ENCODE measurements at regions not wholly inside any gene's neighbourhood (a gene's known extent, or its start where the extent isn't known, plus 50 kb on each side); places are given as distances from the start of the nearest gene placed in this dataset.
"Not testable (repeated sequence)": the region's sequence is repeated elsewhere in the genome, so short reads cannot be mapped to it uniquely, and the experiment has no call there.

DNA sequence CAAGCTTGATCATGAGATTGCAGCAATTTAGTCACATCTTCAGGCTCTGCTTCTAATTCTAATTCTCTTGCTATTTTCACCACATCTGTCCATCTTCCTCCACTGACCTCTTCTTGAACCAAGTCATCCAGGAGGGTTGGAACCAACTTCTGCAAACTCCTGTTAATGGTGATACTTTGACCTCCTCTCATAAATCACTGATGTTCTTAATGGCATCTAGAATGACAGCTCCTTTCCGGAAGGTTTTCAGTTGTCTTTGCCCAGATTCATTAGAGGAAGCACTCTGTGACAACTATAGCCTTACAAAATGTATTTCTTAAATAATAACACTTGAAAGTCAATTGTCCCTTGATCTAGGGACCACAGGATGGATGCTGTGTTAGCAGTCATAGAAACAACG, 136.2 kb downstream of the IGLL1 start:
- not testable (repeated sequence) for DNase-seq (ENCODE audit: extremely low read depth, low read depth, low spot score)

DNA sequence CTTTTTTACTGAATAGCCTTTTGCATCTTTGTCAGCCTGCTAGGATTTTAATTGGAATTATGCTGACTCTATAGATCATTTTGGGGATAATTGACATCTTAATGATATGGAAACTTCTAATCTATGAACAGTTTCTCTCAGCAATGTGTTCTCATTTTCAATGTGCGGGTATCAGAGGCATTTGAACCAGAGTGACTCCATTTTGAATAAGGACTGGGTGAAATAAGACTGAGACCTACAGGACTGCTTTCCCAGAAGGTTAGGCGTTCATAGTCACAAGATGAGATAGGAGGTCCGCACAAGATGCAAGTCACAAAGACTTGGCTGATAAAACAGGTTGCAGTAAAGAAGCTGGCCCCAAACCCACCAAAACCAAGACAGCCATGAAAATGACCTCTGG, 140.5 kb downstream of the IGLL1 start:
- DNase-seq (ENCODE audit: extremely low read depth, low read depth, low spot score): not testable (repeated sequence)

DNA sequence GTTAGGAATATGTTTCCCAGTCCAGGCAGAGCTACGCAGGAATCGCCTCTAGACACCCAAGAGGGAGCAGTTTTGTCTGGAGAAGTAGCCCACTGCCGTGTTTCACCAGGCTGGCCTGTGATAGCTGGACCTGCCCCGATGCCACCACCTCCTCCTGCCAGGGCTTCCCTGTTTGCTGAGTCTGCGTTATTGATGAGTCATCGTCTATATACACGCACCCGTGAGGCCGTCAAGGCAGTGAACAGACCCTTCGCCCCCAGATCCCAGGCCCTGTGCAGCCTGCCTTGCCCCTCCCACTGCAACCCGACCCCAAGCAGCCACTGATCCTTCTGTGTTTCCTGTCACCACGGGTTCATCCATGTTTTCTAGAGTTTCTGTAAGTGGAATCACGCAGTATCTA, 141.9 kb downstream of the IGLL1 start:
- DNase-seq (ENCODE audit: extremely low read depth, low read depth, low spot score): no peak

DNA sequence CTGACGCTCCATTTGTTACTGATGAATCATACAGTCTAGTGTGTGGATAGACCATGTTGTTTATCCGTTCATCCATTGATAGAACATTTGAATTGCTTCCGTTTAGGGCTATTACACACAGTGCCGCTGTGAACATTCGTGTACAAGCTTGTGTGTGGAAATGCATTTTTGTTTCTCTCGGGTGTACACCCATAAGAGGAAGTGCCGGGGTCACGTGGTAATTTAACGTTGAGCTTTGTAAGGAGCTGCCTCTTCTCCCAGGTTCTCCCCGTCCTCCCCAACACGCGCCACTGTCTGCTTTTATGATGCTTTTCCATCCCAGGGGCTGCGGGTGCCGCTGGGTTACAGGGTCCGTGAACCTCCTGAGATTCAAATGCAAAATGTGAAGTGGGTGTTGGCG, 142.3 kb downstream of the IGLL1 start:
- DNase-seq (ENCODE audit: extremely low read depth, low read depth, low spot score): no peak

DNA sequence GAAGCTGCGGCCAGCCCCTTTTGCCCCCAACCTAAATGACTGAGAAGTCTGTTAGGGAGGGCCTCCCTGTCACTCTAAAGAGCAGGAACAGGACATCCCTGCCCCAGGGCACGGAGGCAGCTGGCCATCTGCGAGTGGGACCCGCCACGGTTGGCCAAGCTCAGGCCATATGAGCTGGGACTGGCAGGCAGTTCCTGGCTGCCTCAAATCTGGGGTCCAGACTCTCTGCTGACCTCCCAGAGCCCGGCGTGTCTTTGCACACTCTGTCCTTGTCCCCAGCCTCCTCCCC, 143.0 kb downstream of the IGLL1 start:
- not testable (repeated sequence) for DNase-seq (ENCODE audit: extremely low read depth, low read depth, low spot score)

DNA sequence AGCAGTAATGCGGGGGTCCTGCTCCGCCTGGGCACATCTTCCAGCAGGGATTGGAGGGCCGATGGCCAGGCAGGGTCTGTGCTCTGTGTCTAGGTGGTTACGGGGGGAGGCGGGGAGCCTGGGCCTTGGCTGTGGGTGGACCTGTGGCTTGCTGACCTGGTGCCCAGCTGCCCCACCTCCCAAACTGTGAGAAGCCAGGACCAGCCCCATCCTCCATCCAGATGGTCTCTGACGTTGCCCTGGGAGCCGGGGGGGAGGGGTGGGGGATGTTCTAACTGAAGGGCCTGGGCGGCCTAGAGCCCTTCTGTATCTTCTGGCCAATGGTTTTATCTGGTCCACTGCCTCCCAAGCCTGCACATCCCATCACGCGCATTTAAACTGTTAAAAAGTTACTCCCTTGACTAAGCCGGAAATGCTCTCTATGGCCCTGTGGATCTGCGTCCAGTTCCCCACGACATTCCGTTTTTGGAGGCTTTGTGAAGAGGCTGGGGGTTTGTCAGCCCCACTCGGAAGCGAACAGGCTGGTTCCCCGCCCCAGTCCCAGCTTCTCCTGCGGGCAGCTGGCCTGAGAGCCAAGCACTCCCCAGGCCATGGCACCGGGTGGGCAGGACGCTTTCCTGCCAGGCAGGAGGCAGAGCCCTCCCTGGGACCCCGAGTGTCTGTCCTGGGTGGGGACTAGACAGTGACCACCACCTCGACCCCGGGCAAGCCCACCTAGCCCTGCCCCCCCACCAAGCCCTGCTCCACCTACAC, 143.6 kb downstream of the IGLL1 start:
- DNase-seq (ENCODE audit: extremely low read depth, low read depth, low spot score): not testable (repeated sequence)

DNA sequence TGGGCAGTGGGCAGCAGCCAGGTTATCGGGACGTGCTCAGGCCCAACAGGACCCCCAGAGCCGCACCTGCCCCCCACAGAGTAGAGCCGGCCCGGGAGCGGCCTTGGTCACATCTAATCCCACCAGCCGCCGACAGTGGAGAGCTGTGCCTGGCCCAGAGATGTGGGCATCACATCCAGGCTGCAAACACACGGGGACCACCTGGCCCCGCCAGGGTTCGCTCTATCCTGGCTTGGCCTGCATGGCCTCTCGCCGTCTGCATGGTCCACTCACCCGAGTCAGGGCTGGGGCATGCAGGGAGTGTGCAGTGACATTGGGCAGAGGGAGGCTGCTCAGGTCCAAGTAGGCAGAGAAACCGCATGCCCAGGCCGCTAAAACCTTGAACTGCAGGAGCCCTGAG, 144.9 kb downstream of the IGLL1 start:
- DNase-seq (ENCODE audit: extremely low read depth, low read depth, low spot score): not testable (repeated sequence)

DNA sequence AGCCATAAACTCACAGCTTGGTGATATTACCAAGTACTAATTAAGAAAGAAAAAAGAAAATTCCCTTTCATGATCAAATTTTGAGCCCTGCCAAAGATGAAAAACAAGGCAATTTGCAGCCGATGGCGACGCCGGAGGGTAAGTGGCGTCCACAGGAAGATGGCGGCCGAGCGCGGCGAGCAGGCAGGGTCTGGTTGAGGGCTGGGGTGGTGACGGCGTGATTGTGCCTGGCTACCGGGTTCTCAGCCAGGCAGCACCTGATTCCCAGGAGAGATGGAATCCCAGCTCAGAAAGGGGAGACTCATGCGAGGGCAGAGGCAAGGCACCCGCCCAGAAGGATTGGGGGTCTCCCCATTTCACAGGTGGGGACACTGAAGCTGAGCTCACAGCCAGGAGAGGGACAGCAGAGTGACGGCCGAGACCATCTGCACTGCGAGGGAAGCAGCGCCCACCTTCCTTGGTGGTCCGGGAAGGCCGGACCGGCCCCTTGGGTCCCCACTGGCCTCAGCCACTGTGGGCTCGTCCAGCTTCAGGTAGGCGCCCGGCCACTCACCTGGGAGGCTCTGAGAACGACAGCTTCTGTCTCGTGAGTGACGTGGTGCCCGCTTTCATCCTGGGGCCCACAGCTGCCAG, 145.8 kb downstream of the IGLL1 start:
- DNase-seq (ENCODE audit: extremely low read depth, low read depth, low spot score): not testable (repeated sequence)

DNA sequence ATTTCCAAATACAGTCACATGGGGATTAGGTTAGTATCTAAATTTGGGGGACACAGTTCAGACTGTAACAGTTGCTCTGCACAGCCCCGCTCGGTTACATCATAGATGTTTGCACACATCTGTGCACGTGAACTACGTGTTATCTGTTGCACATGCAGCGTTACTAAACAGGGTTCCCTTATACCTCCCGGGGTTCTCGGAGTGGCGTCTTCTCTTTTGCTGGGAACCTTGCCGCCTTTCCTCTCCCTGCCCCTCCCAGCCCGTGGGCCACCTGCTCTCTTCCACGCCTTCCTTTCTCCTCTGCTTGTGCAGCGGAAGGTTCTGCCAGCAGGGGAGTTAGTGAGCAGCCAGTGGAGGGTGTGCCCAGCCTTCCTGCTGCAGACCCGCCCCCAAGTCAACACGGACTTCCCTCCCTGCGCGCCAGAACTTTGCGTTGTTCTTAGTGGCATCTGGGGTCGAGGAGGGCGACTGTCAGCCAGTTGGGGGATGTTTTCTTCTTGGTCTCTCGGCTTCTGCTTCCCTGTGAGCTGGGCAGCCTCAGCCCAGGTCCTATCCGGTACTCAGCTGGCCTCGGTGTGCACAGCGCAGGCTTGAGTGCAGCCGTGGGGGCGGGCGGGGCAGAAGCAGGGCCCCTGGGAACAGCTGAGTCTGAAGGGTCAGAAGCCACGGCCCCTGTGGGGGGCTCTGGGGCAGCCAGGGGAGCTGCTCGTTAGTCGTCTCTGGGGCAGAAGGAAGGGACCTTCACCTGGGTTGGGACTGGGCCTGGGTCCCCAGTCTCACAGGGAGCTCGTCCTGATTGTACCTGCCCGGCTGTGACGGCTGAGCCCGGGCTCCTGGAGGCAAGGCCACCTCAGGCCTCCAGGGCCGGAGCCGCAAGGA, 146.7 kb downstream of the IGLL1 start:
- not testable (repeated sequence) for DNase-seq (ENCODE audit: extremely low read depth, low read depth, low spot score)

DNA sequence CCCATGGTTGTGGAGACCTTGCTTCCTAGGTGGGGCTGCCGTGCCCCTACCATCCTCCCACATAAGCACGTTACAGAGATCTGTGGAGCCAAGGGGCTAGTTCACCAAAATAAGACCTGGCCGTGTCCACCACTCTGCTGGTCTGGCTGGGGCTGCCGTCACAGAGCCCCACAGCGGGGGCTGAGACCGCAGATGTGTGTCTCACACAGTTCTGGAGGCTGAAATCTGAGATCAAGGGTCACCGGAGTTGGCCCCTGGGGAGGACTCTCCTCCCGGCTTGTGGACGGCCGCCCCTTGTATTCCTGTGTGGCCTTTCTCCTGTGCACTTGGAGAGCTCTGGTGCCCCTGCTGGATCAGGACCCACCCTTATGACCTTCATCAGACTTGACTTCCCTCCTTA, 147.4 kb downstream of the IGLL1 start:
- not testable (repeated sequence) for DNase-seq (ENCODE audit: extremely low read depth, low read depth, low spot score)

DNA sequence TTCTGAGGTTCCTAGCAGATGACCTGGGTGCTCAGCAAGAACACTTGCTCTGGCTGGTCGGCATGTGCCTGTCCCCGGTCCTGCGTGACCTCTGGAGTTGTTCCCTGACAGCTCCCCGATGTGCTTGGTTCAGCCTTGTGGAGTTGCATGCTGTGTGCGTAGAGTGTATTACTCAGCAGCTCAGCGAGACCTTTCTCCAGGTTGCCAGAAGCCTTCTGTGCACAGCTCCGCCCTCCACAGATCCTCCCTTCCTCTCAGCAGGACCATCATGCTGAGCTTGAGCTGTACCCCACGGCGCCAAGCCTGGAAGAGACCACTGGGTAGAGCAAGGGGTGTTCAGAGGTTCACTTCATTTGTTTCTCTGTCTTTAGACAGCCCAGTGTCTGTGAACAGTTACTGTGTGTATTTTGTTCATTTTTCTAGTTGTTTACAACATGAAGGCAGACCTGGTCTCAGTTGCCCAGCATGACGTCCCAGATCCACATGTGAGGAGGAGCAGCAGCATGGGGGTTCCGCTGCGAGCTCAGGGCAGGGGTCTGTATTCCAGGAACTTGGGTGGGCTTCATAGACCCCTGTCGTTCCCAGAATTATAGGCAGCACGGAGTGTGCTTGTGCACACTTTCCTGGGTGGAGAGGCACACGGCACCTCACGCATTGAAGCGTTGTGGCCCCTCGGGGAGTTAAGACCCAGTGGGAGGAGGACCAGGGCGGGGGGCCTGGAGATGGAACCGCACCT, 148.6 kb downstream of the IGLL1 start:
- no peak for DNase-seq (ENCODE audit: extremely low read depth, low read depth, low spot score)

DNA sequence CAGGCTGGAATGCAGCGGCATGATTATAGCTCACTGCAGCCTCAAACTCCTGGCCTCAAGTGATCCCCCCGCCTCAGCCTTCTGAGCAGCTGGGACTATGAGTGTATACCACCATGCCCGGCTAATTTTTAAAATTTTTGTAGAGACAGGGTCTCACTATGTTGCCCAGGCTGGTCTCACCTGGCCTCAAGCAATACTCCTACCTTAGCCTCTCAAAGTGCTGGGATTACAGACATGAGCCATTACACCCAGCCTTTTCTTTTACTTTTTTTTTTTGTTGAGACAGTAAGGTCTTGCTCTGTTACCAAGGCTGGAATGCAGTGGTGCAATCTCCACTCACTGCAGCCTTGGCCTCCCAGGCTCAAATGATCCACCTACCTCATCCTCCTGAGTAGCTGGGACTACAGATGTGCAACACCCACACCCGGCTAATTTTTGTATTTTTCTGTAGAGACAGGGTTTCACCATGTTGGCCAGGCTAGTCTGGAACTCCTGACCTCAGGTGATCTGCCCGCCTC, 155.5 kb downstream of the IGLL1 start:
- not testable (repeated sequence) for DNase-seq (ENCODE audit: extremely low read depth, low read depth, low spot score)

DNA sequence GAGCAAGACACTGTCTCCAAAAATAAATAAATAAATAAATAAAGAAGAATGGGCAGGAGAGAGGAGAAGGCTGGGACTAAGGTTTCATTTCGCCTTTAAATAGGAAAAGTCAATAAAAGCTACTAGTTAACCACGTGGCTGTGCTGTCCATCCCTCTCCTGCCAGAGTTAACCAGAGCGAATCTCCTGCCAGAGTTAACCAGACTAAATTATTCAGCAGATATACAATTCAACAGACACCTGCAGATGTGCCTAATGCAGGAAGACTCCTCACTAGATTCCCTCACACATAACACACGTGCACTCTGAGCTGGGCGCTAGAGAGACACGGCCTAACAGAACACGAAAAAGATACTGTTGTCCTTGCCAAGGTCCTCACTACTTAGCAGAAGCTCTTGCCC, 156.1 kb downstream of the IGLL1 start:
- DNase-seq (ENCODE audit: extremely low read depth, low read depth, low spot score): no peak

DNA sequence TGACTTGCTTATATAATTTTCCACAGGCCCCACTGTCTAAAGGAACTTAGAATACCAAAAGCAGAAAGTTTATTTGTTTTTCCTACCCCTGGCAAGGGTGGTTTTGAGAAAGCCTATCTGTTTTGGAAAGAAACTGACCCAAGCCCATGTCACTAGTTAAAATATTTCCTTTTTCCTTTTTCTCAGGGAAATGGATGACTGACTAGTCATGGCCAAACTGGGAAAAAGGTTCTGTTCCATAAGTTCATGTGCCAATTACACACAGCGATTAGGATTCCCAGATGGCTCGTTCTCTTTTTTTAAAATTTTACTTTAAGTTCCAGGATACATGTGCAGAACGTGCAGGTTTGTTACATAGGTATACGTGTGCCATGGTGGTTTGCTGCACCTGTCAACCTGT, 157.8 kb downstream of the IGLL1 start:
- not testable (repeated sequence) for DNase-seq (ENCODE audit: extremely low read depth, low read depth, low spot score)

DNA sequence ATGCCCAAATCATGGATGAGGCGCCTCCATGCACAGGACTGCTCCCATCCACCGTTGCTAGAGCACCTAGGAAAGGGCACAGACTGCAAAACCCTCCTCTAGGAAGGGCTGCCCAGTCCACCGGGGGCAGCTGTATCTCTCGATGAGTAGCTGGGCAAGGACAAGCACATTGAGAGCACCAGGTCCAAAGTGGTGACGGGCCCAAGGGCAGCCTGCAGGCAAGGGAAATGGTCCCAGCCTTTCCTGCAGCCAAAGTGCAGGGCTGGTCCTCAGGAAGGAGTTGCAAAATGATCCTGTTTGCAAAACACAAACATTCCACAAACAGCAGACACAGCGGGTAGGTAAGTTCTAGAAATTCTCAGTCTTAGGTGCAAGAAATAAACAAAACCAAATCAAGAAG, 158.8 kb downstream of the IGLL1 start:
- DNase-seq (ENCODE audit: extremely low read depth, low read depth, low spot score): not testable (repeated sequence)

DNA sequence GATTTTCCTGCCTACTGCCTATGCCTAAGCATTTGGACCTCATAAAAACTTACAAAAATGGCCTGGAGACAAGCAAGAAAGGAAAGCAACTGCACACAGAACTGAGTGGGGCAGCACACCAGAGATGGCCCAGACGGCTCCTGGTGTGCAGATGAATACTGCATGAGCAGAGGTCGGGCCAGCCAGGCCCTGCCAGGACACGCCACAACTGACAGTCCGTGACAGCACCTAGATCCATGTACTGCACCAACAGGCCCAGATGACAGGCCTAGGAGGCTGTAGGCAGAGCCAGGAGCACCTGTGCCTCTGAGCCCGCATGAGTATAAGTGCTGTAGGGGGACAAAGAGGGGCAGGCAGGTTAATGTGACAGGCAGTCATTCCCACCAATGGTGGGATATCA, 160.2 kb downstream of the IGLL1 start:
- DNase-seq (ENCODE audit: extremely low read depth, low read depth, low spot score): no peak

DNA sequence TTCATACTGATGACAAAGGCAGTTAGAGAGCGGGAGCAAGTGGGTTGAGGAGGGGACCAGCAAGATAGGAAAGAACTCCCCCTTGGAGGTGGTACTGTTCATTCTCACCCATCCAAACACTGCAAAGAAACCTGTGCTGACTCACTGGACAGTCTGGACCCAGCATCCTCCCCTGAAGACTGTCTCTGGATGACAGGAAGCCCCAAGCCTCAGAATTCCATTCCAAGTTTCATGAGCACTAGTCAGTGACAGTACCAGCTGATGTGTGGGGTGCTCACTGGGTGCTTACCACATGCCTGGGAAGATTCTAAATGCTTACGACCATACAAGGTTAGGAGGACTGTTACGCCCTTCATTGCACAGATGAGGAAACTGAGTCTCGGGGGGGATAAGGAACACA, 160.9 kb downstream of the IGLL1 start:
- DNase-seq (ENCODE audit: extremely low read depth, low read depth, low spot score): no peak

DNA sequence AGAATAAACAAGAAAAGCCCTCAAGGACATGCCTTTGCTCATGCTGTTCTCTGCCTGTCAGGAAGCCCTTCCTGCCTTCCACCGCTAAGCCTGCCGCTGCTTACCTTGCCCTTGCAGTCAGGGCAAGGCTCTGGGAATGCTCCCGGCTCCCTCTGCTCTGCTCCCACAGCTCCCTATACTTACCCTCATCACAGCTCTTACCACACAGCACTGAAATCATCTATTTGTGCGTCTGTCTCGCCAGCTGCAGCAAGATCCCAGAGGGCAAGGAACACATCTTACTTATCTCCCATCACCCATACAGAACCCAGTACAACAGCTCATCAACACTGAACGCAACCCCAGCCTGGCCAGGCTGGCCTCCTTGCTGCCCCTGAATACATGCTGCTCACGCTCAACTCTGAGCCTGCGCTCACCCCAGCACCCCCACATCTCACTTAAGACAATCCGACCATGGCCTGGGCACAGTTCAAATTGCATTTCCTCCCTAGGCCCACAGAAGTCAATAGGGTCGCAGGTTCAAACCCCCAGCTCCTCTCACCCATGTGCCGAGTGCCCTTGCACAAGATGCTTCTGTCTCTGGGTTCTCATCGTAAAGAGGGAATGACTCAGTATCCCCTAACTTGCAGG, 161.8 kb downstream of the IGLL1 start:
- DNase-seq (ENCODE audit: extremely low read depth, low read depth, low spot score): no peak

DNA sequence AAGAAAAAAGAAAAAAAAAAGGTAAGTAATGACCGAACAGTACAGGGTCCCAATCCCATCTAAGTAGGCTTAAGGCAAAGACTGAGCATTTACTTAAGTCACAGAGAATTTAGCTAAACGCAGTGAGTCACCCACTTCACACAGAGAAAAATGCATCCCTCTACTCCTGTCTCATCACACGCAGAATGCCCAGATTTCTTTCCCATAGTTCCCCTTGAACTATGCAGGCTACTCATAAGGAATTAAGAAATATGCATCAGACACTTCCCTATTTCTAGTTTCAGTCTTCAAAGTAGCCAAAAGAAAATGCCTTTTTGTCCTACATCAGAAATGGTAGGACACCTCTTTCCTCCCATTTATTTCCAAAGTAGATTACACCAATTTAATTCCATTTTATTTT, 162.8 kb downstream of the IGLL1 start:
- not testable (repeated sequence) for DNase-seq (ENCODE audit: extremely low read depth, low read depth, low spot score)

DNA sequence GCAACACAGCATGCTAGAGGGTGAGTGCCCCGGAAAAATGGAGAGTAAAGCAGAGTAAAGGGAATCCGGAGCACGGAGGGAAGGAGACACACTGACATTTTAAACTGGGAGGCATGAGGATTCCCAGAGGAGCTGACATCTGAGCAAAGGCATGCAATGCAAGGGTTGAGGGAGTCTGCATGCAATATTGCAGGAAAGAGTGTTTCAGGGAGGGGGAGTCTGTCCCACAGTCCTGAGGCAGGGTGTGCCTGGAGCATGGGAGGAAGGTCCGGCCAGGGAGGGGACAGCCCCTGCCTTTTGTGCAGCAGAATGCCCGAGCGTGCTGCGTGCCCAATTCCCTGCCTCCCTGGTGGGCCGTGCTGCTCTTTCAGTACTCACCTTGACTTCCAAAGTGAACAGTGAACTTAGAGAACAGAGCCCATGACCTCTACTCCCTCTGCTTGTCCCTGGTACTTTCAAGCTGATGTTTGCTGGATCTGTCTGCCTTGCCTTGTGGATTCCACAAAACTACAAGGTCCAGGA, 163.9 kb downstream of the IGLL1 start:
- not testable (repeated sequence) for DNase-seq (ENCODE audit: extremely low read depth, low read depth, low spot score)

All from glomerular endothelial cell (primary cell).